IMR-90 (cell line): ENCODE measurements at regions not wholly inside any gene's neighbourhood (a gene's known extent, or its start where the extent isn't known, plus 50 kb on each side); places are given as distances from the start of the nearest gene placed in this dataset.

ENCODE experiments used
- ATAC-seq: fragments of 200-7000 bp; cut with Tn5 transposase; 2 replicates; pipeline ENCODE4 v1.9.1; 2020; ENCODE audit warnings: low read depth, mild to moderate bottlenecking, moderate library complexity
- BruUV-seq: library from RNA; stranded (reverse); fragments of 400-500 nt; replicated peaks from 2 replicates; lab custom pipeline; 2021; lab: Mats Ljungman, UMichigan
- CTCF ChIA-PET: fragments of 300-600 bp; formaldehyde crosslinking; extraction: SDS; loops from one replicate; lab custom pipeline; 2021; ENCODE audit warnings: antibody characterized with exemption; lab: Yijun Ruan, JAX
- POLR2A ChIA-PET: fragments of 300-600 bp; sonication (Branson Sonifier 250); formaldehyde crosslinking; loops from one replicate; lab custom pipeline; 2022; ENCODE audit warnings: antibody characterized with exemption; ENCODE audit not compliant: unreplicated experiment; lab: Charles Lee
- DNase-seq: peaks from one replicate; pipeline ENCODE4 v3.0.0; 2013
- H2AFZ ChIP-seq: replicated peaks from 2 replicates; pipeline ENCODE3; 2013; ENCODE audit warnings: low read length, mild to moderate bottlenecking; ENCODE audit not compliant: poor library complexity
- H2AK5ac ChIP-seq: 2 replicates; pipeline ENCODE4 v1.6.1; 2013; ENCODE audit warnings: low read depth, low read length, inconsistent platforms
- H2AK9ac ChIP-seq: replicated peaks from 2 replicates; pipeline ENCODE3; 2013; ENCODE audit warnings: mild to moderate bottlenecking, low read depth, low read length, moderate library complexity; ENCODE audit not compliant: poor library complexity
- H2BK120ac ChIP-seq: 2 replicates; pipeline ENCODE4 v1.6.1; 2013; ENCODE audit warnings: low read depth, low read length, inconsistent platforms
- H2BK15ac ChIP-seq: 3 replicates; pipeline ENCODE4 v1.6.1; 2013; ENCODE audit warnings: low read depth, low read length, inconsistent platforms
- H2BK20ac ChIP-seq: 2 replicates; pipeline ENCODE4 v1.6.1; 2013; ENCODE audit warnings: low read depth, mild to moderate bottlenecking, inconsistent platforms, low read length, moderate library complexity
- H2BK5ac ChIP-seq: 2 replicates; pipeline ENCODE4 v1.6.1; 2013; ENCODE audit warnings: mild to moderate bottlenecking, low read depth, low read length, inconsistent platforms; ENCODE audit not compliant: poor library complexity, severe bottlenecking
- H3K14ac ChIP-seq: replicated peaks from 2 replicates; pipeline ENCODE4 v1.6.1; 2013; ENCODE audit warnings: low read depth, low read length, inconsistent platforms
- H3K18ac ChIP-seq: 2 replicates; pipeline ENCODE4 v1.6.1; 2013; ENCODE audit warnings: low read depth, low read length, control low read depth
- H3K23ac ChIP-seq: 2 replicates; pipeline ENCODE4 v1.6.1; 2013; ENCODE audit warnings: low read depth, low read length, inconsistent platforms
- H3K27ac ChIP-seq: 2 replicates; pipeline ENCODE4 v1.5.1; 2013; ENCODE audit warnings: mild to moderate bottlenecking, control low read depth, low read length; ENCODE audit not compliant: insufficient read depth
- H3K27me3 ChIP-seq: 2 replicates; pipeline ENCODE4 v1.6.1; 2013; ENCODE audit warnings: low read length; ENCODE audit not compliant: control insufficient read depth, insufficient read depth
- H3K36me3 ChIP-seq: 2 replicates; pipeline ENCODE4 v1.6.1; 2013; ENCODE audit warnings: low read length, mixed read lengths; ENCODE audit not compliant: control insufficient read depth, insufficient read depth
- H3K4ac ChIP-seq: 2 replicates; pipeline ENCODE4 v1.6.1; 2013; ENCODE audit warnings: low read depth, low read length, inconsistent platforms
- H3K4me1 ChIP-seq: 2 replicates; pipeline ENCODE4 v1.6.1; 2013; ENCODE audit warnings: low read length, mixed read lengths; ENCODE audit not compliant: control insufficient read depth, insufficient read depth
- H3K4me2 ChIP-seq: 2 replicates; pipeline ENCODE4 v1.6.1; 2013; ENCODE audit warnings: low read depth, mild to moderate bottlenecking, control low read depth, low read length, moderate library complexity
- H3K4me3 ChIP-seq: 2 replicates; pipeline ENCODE4 v1.5.1; 2013; ENCODE audit warnings: low read depth, mild to moderate bottlenecking, control low read depth, low read length, moderate library complexity; ENCODE audit not compliant: insufficient read depth
- H3K56ac ChIP-seq: 2 replicates; pipeline ENCODE4 v1.6.1; 2013; ENCODE audit warnings: low read length, inconsistent platforms; ENCODE audit not compliant: insufficient read depth; ENCODE audit errors: extremely low read depth
- H3K79me1 ChIP-seq, 2 experiments: 2 replicates each; pipeline ENCODE4 v1.6.1; 2013; ENCODE audit warnings: low read length in 2 of 2, inconsistent platforms in 1 of 2, low read depth in 1 of 2
- H3K9ac ChIP-seq: 2 replicates; pipeline ENCODE4 v1.6.1; 2013; ENCODE audit warnings: low read depth, low read length, control low read depth
- H3K9me1 ChIP-seq: 2 replicates; pipeline ENCODE4 v1.6.1; 2013; ENCODE audit warnings: low read length, inconsistent platforms; ENCODE audit not compliant: insufficient read depth
- H3K9me3 ChIP-seq: 2 replicates; pipeline ENCODE4 v1.6.1; 2013; ENCODE audit warnings: low read length; ENCODE audit not compliant: control insufficient read depth, insufficient read depth
- H4K20me1 ChIP-seq: 2 replicates; pipeline ENCODE4 v1.6.1; 2013; ENCODE audit warnings: low read length, inconsistent platforms; ENCODE audit not compliant: insufficient read depth
- H4K5ac ChIP-seq: 2 replicates; pipeline ENCODE4 v1.6.1; 2013; ENCODE audit warnings: mild to moderate bottlenecking, low read depth, low read length, control low read depth
- H4K8ac ChIP-seq, 2 experiments: 2 replicates each; pipeline ENCODE4 v1.6.1; 2013; ENCODE audit warnings: low read depth in 2 of 2, low read length in 2 of 2, control low read depth in 1 of 2, inconsistent platforms in 1 of 2
- H4K91ac ChIP-seq: 2 replicates; pipeline ENCODE4 v1.6.1; 2013; ENCODE audit warnings: low read depth, low read length, inconsistent platforms; ENCODE audit not compliant: insufficient read depth
- CHD1 ChIP-seq: IDR thresholded peaks from 2 replicates; pipeline ENCODE4 v1.6.1; 2012; ENCODE audit warnings: low read depth, low read length, improper control_type of control experiment
- CTCF ChIP-seq: conservative IDR thresholded peaks from 2 replicates; pipeline ENCODE4 v1.5.1; 2012; ENCODE audit warnings: mild to moderate bottlenecking, low read depth, low read length, improper control_type of control experiment
- FOS ChIP-seq: fragments of 150-350 bp; IDR thresholded peaks from 2 replicates; pipeline ENCODE4 v1.6.1; 2016; ENCODE audit warnings: low read depth, low read length
- MAFK ChIP-seq: IDR thresholded peaks from 2 replicates; pipeline ENCODE4 v1.6.1; 2012; ENCODE audit warnings: low read depth, low read length, improper control_type of control experiment
- MXI1 ChIP-seq: IDR thresholded peaks from 2 replicates; pipeline ENCODE4 v1.6.1; 2012; ENCODE audit warnings: low read depth, mild to moderate bottlenecking, low read length, moderate library complexity, borderline replicate concordance
- RAD21 ChIP-seq: IDR thresholded peaks from 2 replicates; pipeline ENCODE4 v1.6.1; 2012; ENCODE audit warnings: low read length, improper control_type of control experiment
- RCOR1 ChIP-seq: IDR thresholded peaks from 2 replicates; pipeline ENCODE4 v1.6.1; 2012; ENCODE audit warnings: mild to moderate bottlenecking, low read length, improper control_type of control experiment; ENCODE audit not compliant: insufficient replicate concordance
- RFX5 ChIP-seq: IDR thresholded peaks from 2 replicates; pipeline ENCODE4 v1.8.0; 2012; ENCODE audit warnings: low read depth, mild to moderate bottlenecking, low read length, moderate library complexity
- SMC3 ChIP-seq: fragments of 150-350 bp; IDR thresholded peaks from 2 replicates; pipeline ENCODE4 v1.6.1; 2016; ENCODE audit warnings: low read depth, mild to moderate bottlenecking, antibody characterized with exemption, low read length, moderate library complexity
- WGBS, 2 experiments: methylation state at CpG; one replicate each; pipeline versions ENCODE4 v1.1.5 to v1.1.7; 2013; ENCODE audit warnings: missing lambda C conversion rate in 2 of 2; ENCODE audit not compliant: insufficient read length in 1 of 2; ENCODE audit errors: extremely low coverage in 2 of 2; 5-methylcytosine and 5-hydroxymethylcytosine counted together
- dilution Hi-C: fragments of 300-500 bp; cut with HindIII; formaldehyde crosslinking; loops from one replicate; pipeline ENCODE4 v1.14.3; 2018; ENCODE audit warnings: low sequenced_read_pairs; ENCODE audit not compliant: unreplicated experiment
- in situ Hi-C: fragments of 300-500 bp; cut with MboI; formaldehyde crosslinking; loops from 3 replicates; pipeline ENCODE4 v1.14.3; 2019; ENCODE audit warnings: low sequenced_read_pairs, inconsistent platforms, mixed read lengths
- intact Hi-C: fragments of 100-400 bp; cut with micrococcal nuclease; formaldehyde crosslinking; loops from 2 replicates; pipeline ENCODE4 v1.10.0; 2022

GRCh38 chr2:107418708-107419107, 408.0 kb upstream of the RGPD4 start:
- in situ Hi-C loops (no loop called here), dilution Hi-C loops (no loop called here), intact Hi-C loops (no loop called here)
- H3K56ac ChIP-seq: no peak overlapping the region
- ATAC-seq (no peak), DNase-seq (no peak)
- no peaks in the 10 kb centered on the region for H3K36me3 ChIP-seq
- H3K14ac ChIP-seq: no peak overlapping the region
- no peak overlapping the region for H3K4me2 ChIP-seq
- no TSS peak for BruUV-seq
- H3K18ac ChIP-seq: no peak overlapping the region
- H3K9me1 ChIP-seq: no peaks in the 10 kb centered on the region
- H3K27ac ChIP-seq: no peak overlapping the region
- ChIA-PET POLR2A (no interaction called here), CTCF (no interaction called here)
- no peak overlapping the region for H2AFZ ChIP-seq
- TF ChIP-seq SMC3: no peak
- TF ChIP-seq RFX5: no peak
- no peak for TF ChIP-seq CHD1
- TF ChIP-seq FOS: no peak
- TF ChIP-seq CTCF: no peak
- no peak for TF ChIP-seq MAFK
- TF ChIP-seq RAD21: no peak
- no peak for TF ChIP-seq MXI1
- no peak for TF ChIP-seq RCOR1
- no peak overlapping the region for H2BK15ac ChIP-seq
- H3K79me1 ChIP-seq: no peaks in the 10 kb centered on the region
- H2BK5ac ChIP-seq: no peak overlapping the region
- no peak overlapping the region for H4K8ac ChIP-seq
- no peak overlapping the region for H2AK9ac ChIP-seq
- no peaks in the 10 kb centered on the region for H3K27me3 ChIP-seq
- H4K20me1 ChIP-seq: no peaks in the 10 kb centered on the region
- no peak overlapping the region for H3K23ac ChIP-seq
- H4K5ac ChIP-seq: no peak overlapping the region
- no peak overlapping the region for H3K4me3 ChIP-seq
- H3K4ac ChIP-seq: no peak overlapping the region
- 0% methylated on average over 1 of the region's 3 CpGs; no CpG with 5 or more reads in 1 of the 2 experiments for WGBS, 2 experiments
- no peak overlapping the region for H2BK120ac ChIP-seq
- H2AK5ac ChIP-seq: no peak overlapping the region
- H3K9me3 ChIP-seq: peaks cover 2% of the 10 kb centered on the region; the same call in 1 of the 2 replicates
- no peaks in the 10 kb centered on the region for H3K4me1 ChIP-seq
- H2BK20ac ChIP-seq: no peak overlapping the region
- H4K91ac ChIP-seq: no peak overlapping the region
- H3K9ac ChIP-seq: no peak overlapping the region
